Fibroblast of villous mesenchyme (primary cell): ENCODE measurements at regions not wholly inside any gene's neighbourhood (a gene's known extent, or its start where the extent isn't known, plus 50 kb on each side); places are given as distances from the start of the nearest gene placed in this dataset.

Source experiments
- DNase-seq: peaks from one replicate; pipeline ENCODE4 v3.0.0-alpha.2; 2010; ENCODE audit warnings: low read depth
- H3K4me3 ChIP-seq: 2 replicates; pipeline ENCODE4 v1.5.1; 2011; ENCODE audit warnings: low read depth, mild to moderate bottlenecking, low read length
- TF ChIP-seq, protein P1 (sequence below): IDR thresholded peaks from 2 replicates; pipeline ENCODE4 v1.5.1; 2012; ENCODE audit warnings: low read depth, mild to moderate bottlenecking, low read length; ENCODE audit not compliant: insufficient read depth

DNA sequence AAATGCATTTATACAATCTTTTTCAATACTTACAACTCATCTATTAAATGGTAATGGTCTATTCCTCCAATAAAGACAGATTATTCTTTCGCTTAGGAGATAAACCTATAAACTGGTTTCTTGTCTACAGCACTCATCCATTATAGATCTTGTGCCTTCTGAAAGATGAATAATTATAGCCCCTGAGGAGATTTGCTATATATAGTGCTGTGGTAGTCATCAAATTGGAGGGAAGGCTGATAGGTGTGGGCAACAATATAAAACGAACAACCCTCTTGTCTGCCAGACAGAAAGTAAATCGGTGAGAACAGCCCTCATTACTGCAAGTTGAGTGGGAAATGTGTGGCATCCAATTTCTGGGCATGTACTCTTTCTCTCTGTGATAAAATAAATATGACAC, 292.5 kb upstream of the CNR1 start:
- TF ChIP-seq, protein P1, sequence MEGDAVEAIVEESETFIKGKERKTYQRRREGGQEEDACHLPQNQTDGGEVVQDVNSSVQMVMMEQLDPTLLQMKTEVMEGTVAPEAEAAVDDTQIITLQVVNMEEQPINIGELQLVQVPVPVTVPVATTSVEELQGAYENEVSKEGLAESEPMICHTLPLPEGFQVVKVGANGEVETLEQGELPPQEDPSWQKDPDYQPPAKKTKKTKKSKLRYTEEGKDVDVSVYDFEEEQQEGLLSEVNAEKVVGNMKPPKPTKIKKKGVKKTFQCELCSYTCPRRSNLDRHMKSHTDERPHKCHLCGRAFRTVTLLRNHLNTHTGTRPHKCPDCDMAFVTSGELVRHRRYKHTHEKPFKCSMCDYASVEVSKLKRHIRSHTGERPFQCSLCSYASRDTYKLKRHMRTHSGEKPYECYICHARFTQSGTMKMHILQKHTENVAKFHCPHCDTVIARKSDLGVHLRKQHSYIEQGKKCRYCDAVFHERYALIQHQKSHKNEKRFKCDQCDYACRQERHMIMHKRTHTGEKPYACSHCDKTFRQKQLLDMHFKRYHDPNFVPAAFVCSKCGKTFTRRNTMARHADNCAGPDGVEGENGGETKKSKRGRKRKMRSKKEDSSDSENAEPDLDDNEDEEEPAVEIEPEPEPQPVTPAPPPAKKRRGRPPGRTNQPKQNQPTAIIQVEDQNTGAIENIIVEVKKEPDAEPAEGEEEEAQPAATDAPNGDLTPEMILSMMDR: no peak
- DNase-seq: no peak
- no peak overlapping the region for H3K4me3 ChIP-seq

DNA sequence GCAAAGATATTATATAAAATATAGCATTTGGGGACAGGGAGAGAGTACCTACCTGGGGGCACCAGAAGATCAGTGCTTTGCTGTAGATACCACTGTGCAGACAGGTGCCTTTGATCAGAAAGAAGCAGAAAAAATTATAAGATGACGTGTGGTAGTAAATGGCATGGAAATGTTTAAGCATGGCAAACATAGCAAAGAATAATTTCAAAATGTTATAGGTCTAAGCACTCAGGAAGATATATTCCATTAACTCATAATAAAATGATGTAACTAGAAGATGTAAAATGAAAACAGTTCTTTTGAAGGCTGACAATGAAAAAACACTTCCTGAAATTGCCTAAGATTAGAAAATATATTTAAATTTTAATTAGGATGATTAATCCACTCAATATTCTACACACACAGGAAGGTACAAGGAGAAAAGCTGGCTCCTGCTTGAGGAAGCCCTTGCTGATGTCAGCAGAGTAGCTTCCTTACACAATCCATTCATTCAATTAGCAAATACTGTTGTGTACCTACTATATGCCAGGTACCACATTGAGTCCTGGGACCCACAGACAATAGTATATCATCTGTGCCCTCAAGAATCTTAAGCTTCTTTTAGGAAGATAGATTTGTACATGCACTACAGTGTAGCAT, 290.2 kb upstream of the CNR1 start:
- DNase-seq: no peak
- H3K4me3 ChIP-seq: no peak overlapping the region
- TF ChIP-seq, protein P1: no peak

DNA sequence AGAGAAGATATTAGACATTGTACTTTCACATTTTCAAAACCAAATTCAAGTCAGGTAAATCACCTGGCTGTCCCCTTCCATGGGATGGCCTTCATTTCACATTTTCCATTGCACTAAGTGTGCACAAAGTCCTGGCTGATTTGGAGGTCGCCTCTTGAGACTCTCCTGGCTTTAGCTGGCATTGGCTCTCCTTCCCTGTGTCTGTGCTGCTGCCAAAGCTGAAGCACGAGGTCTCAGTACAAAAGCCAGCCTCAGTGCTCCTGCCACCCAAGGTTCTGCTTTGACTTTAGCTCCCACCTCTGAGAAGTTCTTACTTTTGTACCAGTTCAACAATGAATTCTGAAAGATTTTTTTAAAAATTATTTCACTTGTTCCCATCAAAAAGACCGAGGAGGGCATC, 289.2 kb upstream of the CNR1 start:
- TF ChIP-seq, protein P1: no peak
- no peak overlapping the region for H3K4me3 ChIP-seq
- DNase-seq: no peak

DNA sequence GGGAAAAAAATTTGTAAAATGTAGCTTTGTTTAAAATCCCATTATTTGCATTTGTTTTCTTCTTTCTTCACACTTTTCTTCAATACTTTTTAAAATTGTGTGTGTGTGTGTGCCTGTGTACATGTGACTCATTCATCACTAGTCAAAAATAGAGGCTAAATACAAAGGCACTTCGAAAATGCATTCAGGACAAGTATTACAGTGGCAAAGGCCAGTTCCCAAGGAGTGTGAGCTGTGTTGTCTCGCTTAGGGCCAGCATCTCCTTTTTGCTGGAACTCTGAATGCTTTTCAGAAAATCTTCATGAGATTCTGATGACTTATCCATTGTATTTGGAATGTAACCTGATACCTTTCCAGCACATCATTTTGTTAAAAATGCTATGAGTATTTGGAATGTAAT, 288.5 kb upstream of the CNR1 start:
- DNase-seq: no peak
- H3K4me3 ChIP-seq: no peak overlapping the region
- TF ChIP-seq, protein P1: no peak

DNA sequence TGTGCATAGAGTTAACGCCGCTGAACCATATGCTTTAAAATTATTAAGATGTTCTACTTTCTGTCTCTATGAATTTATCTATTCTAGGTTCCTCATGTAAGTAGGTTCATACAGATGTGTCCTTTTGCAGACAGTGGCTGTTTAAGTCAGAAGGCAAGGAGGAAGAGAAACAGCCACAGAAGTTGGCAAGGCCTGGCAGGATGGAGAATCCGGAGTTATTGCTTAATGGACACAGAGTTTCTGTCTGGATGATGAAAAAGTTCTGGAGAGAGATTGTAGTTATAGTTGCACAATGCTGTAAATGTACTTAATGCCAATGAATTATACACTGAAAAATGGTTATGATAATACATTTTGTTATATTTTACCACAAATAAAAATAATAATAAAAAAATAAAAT, 283.6 kb upstream of the CNR1 start:
- DNase-seq: no peak
- no peak overlapping the region for H3K4me3 ChIP-seq
- TF ChIP-seq, protein P1: no peak

DNA sequence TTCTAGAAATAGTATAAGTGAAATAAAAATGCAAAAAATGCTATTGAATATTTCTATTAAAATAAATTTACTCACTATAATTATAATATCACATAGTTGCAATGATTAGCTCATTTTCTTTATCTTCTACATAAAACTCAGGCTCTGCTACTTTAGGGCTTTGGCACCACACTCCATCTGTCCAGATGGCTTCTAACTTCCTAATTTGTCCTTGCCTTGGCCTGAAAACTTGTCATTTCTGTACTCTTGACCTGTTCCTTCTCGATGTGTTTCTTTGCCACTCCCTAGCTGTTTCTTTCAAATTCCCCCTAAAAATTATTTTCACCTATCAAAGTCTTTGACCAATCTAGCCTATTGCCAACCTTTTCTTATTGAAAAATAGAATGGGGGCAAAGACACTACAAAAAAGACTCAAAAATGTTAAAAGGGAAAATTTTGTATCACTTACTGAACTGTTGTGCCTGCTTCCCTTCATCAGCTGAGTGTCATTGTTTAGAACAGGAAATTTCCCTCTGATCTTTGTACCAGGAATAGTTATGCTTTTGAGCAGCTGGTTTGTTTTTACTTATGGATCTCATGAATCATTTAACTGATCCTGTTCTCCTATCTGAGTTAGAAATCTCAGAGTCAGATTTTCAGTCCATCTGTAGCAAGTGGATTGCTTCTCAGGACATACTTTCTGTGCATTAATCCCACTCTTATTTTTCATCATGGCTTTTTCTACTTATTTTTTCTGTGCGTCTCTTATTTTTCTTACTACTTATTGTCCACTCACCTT, 279.2 kb upstream of the CNR1 start:
- TF ChIP-seq, protein P1: no peak
- no peak overlapping the region for H3K4me3 ChIP-seq
- DNase-seq: no peak
